G401 (cell line): ENCODE measurements at regions not wholly inside any gene's neighbourhood (a gene's known extent, or its start where the extent isn't known, plus 50 kb on each side); places are given as distances from the start of the nearest gene placed in this dataset.

Source experiments
- DNase-seq: peaks from one replicate; pipeline ENCODE4 v3.0.0-alpha.2; 2015; ENCODE audit warnings: low spot score
- in situ Hi-C: cut with HindIII; loops from 2 replicates; pipeline ENCODE4 v1.10.0; 2016; ENCODE audit warnings: low sequenced_read_pairs, mixed read lengths

- no peak for DNase-seq
- in situ Hi-C loops = no loop called here
Measured at GRCh38 chr4:134028421-134028820, 173.2 kb downstream of the PABPC4L start.

GRCh38 chr4:134027931-134028330 lies 173.7 kb downstream of the PABPC4L start:
- no peak for DNase-seq
- in situ Hi-C loops = no loop called here

GRCh38 chr4:134024251-134024650 lies 177.3 kb downstream of the PABPC4L start:
- DNase-seq = no peak
- in situ Hi-C loops = no loop called here

- in situ Hi-C loops = no loop called here
- DNase-seq = no peak
Measured at GRCh38 chr4:134019657-134020056, 181.9 kb downstream of the PABPC4L start.

GRCh38 chr4:134018846-134019245 lies 182.7 kb downstream of the PABPC4L start:
- DNase-seq = no peak
- in situ Hi-C loops = no loop called here

- in situ Hi-C loops = no loop called here
- no peak for DNase-seq
Measured at GRCh38 chr4:134001057-134001456, 200.5 kb downstream of the PABPC4L start.

- in situ Hi-C loops = no loop called here
- DNase-seq = no peak
Measured at GRCh38 chr4:133997436-133997835, 204.2 kb downstream of the PABPC4L start.

- in situ Hi-C loops = no loop called here
- no peak for DNase-seq
Measured at GRCh38 chr4:133996431-133997121, 205.0 kb downstream of the PABPC4L start.

- in situ Hi-C loops = no loop called here
- no peak for DNase-seq
Measured at GRCh38 chr4:133995243-133995960, 206.2 kb downstream of the PABPC4L start.

GRCh38 chr4:133982533-133983224 lies 218.9 kb downstream of the PABPC4L start:
- no peak for DNase-seq
- in situ Hi-C loops = no loop called here

GRCh38 chr4:133981327-133981726 lies 220.3 kb downstream of the PABPC4L start:
- no peak for DNase-seq
- in situ Hi-C loops = no loop called here

GRCh38 chr4:133972586-133972985 lies 229.0 kb downstream of the PABPC4L start:
- no peak for DNase-seq
- in situ Hi-C loops = no loop called here

- in situ Hi-C loops = no loop called here
- DNase-seq = peak; percentile 3
Measured at GRCh38 chr4:133969202-133969848, 232.3 kb downstream of the PABPC4L start.

- no peak for DNase-seq
- in situ Hi-C loops = no loop called here
Measured at GRCh38 chr4:133968174-133968573, 233.4 kb downstream of the PABPC4L start.

- DNase-seq = no peak
- in situ Hi-C loops = no loop called here
Measured at GRCh38 chr4:133960975-133961374, 240.6 kb downstream of the PABPC4L start.

- in situ Hi-C loops = no loop called here
Measured at GRCh38 chr4:133943081-133943480, 258.5 kb downstream of the PABPC4L start.

GRCh38 chr4:133938061-133938460 lies 263.5 kb downstream of the PABPC4L start:
- in situ Hi-C loops = no loop called here
- no peak for DNase-seq

More at GRCh38 chr4:133943081-133943480, 258.5 kb downstream of the PABPC4L start:
- no peak for DNase-seq

GRCh38 chr4:133929531-133930239 lies 271.9 kb downstream of the PABPC4L start:
- in situ Hi-C loops = no loop called here
- DNase-seq = no peak
